Erythroblast (primary cell): ENCODE measurements at regions not wholly inside any gene's neighbourhood (a gene's known extent, or its start where the extent isn't known, plus 50 kb on each side); places are given as distances from the start of the nearest gene placed in this dataset.
"Not testable (repeated sequence)": the region's sequence is repeated elsewhere in the genome, so short reads cannot be mapped to it uniquely, and the experiment has no call there.

Source experiments
- GATA1 ChIP-seq: IDR thresholded peaks from 2 replicates; pipeline ENCODE4 v1.6.1; 2011; ENCODE audit warnings: low read depth, mild to moderate bottlenecking, control low read depth, low read length, moderate library complexity
- POLR2A ChIP-seq: IDR thresholded peaks from 2 replicates; pipeline ENCODE4 v1.6.1; 2011; ENCODE audit warnings: mild to moderate bottlenecking, low read length

GRCh38 chr4:69344786-69345185 lies 64.5 kb downstream of the UGT2B28 start:
- TF ChIP-seq POLR2A, GATA1: not testable (repeated sequence)
